Suppressor macrophage treated with lipopolysaccharide for 1 hour (primary cell): ENCODE measurements at regions not wholly inside any gene's neighbourhood (a gene's known extent, or its start where the extent isn't known, plus 50 kb on each side); places are given as distances from the start of the nearest gene placed in this dataset.

Experiments used
- DNase-seq, 3 donors: peaks; one replicate each; pipeline ENCODE4 v3.0.0-alpha.2; 2020 to 2022

DNA sequence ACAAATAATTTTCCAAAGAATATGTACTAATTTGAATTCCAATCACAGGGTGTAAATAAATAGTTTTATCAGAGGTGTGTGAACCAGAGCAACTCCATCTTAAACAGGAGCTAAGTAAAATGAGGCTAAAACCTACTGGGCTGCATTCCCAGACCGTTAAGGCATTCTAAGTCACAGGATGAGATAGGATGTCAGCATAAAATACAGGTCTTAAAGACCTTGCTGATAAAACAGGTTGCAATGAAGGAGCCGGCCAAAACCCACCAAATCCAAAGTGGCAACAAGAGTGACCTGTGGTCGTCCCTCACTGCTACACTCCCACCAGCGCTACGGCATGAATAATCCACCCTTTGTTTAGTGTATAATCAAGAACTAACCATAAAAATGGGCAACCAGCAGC lies 291.7 kb upstream of the SEMA3D start:
- DNase-seq, result no peak

DNA sequence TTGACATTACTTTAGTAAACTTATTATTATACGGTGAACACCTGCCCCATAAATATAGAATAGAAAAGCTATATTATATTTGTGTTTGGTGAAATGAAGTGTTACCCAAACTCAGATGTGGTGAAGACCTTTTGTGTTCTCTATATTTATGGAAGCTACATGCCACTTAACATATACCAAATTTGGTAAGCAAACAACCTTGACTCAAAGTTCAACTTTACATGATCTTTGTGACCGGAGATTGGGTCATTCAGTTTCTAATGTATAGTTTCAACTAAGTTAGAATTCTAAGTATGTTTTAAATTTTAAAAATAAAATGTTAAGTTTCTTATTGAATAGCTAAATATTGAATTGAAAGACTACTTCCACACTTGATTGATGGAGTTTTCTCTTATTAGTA lies 288.6 kb upstream of the SEMA3D start:
- DNase-seq, result no peak

DNA sequence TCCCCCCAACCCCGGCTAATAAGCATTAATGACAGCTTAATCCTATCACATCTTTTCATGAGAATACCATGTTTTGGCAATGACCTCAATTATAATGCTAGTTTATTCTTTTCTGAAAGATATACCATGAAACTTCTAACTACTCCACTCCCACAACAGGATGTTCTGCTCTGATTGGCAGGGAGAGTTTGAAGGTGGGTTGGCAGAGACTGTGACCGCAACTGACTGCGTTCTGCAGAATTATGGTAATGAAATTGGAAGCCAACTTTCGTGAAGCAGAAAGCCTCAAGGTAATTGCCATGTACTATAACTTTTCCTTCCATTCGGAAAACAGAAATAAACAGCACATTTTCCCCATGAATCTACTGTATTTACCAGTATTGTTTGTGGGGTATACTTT lies 288.2 kb upstream of the SEMA3D start:
- no peak for DNase-seq

DNA sequence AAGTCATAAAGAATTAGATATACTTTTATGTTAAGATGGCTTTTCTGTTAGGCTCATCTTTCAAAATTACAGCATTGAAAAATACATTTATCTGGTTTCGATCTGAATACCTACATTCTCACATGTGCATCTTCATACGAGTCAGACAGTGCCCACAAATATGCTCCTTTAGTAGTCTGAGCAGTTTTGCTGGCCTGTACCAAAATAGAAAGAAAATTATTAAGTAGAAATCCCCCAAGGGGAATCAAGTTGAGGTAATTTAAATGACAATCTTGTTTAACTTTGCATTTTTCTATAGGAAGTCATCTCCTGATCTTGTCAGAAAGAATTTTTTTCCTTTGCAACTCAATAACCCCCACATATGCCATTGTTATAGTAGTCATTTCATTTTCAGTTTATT lies 287.4 kb upstream of the SEMA3D start:
- DNase-seq, result peak in 1 of 3 donors; percentile 17

DNA sequence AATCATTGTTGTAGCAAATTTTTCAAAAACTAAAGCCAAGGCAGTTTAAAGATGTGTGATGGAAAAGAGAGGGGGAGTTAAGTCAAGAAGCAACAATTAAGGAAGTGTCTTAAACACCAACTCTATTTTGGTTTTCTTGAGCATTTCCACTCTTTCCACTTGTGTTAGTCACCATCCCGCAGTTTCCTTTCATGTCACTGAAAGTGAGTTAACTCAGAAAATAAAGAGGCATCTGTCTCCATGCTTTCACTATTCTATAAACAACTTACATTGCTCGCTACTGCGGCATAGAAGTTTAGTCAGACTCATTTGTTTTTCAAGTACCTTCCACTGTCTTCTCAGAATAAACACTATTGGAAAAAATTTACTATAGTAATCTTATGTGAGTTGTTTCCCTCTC lies 284.9 kb upstream of the SEMA3D start:
- peak; percentile 77 to 93 (median 92) for DNase-seq

DNA sequence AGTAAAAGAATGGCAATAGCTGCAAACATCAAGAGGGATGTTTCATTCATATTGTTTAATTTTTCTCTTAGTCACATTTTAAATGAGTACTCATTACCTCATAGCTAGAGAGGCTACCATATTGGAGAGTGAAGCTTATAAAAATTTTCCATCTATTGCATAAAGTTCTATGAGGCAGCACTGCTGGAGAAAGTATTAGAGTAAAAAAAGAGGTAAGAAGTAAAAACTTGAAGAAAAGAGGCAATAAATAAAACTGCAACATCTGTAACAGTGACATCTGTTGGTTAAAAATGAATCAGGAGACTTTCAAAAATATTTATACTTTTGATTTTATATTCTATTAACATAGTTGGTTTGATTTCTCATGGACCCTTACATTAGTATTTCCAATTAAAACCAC lies 284.5 kb upstream of the SEMA3D start:
- DNase-seq, result peak in 2 of 3 donors; percentile 57 to 62

DNA sequence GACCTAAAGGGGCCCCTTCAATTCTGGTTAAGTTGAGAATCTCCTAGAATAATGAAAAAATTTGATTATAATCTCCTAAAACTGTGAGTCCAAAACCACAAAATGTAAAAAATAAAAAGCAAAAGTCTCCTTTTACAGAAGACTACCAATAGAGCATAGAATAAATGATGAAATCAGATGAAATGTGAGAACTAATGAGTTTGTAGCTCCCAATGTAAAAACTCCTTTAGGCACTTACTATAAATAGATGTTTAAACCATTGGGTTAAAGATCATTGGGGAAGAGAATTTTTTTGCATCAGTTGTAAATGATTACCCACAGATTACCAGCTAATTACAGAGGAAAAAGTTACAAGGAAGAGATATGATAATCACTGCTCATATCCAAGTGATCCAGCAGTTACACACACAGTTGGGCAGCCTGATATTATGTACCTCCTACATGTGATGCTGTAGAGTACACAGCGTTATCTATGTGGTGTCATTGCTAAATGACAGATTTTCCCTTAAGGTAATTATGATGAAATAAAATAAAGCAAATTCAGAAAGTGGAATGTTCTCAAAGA lies 282.7 kb upstream of the SEMA3D start:
- DNase-seq, result peak in 1 of 3 donors; percentile 17

DNA sequence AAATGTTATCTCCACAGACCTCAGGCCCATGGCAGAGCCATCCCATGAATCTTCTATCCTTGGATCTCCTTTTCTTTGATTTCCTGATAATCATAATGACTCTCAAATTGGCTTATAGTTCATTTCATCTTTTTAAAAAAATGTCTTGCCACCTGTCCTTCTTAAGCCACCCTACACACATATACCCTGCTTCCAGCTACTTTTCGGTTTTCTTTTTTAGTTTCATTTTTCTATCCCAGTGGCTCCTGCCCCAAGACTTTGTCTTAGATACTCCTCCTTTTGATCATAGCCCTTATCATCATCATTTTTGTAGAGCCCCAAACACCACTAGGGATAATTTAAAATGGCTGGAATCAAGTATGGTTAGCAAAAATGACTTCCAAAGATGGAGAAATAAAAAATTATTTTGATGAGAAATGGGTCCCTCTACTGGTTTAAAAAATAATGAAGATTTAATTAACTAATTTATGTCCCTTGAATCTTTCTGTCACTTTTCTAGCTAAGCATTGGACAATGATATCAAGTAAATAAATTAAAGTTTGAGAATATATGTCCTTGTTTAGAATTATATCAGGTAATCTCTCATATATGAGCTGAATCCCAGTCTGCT lies 277.3 kb upstream of the SEMA3D start:
- DNase-seq, result peak in 2 of 3 donors; percentile 3 to 41

DNA sequence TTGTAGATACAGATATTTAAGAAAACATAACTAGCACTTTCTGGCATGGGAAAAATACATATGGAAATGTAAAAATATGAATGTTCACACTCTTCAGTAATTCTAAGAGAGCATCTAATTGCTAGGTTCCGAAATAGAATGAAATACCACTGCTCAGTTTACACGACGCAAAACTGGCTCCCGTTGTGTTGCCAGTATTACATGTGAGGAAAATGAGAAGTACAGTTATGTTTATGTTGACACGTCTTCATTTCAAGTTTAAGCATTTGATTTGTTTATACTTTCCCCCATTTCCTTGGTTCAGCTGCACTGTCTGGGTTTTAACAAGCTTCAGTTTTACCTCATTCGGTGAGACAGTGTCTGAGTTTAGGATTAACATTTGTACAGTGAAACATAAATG lies 275.8 kb upstream of the SEMA3D start:
- DNase-seq, result no peak

DNA sequence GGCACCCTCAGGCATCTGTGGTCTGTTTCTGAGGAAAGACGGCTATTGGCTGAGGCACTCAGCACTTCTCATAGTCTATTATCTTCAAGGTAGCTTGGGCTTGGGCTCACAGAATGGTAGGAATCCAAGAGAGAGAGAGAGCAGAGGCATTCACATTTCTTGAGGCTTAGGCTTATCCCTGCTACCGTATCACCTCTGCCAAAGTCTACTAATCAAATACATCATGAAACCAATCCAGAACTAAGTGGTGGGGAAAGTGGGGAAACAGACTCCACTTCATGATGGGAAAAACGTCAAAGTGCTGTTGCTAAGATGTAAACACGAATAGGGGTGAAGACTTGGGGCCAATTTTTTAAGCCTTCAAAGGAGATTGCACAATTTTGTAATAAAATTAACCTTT lies 271.1 kb upstream of the SEMA3D start:
- DNase-seq, result no peak

DNA sequence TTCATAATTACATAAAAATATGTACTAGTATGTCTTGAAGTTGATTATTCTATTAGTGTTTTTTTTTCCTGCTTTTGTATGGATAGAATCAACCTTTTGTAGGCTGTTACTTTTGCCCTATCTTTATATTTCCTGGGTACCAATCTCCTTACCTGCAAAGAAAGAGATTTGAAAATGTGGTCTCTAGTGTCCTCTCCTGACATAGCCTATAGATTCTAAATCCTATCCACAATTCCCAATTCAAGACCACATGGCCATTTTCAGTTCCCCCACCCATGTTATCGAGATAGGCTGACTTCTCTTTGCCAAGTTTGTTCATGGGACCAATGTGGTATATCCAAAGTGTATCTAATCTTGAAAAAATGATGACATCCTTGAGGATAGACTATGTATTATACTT lies 269.4 kb upstream of the SEMA3D start:
- no peak for DNase-seq

DNA sequence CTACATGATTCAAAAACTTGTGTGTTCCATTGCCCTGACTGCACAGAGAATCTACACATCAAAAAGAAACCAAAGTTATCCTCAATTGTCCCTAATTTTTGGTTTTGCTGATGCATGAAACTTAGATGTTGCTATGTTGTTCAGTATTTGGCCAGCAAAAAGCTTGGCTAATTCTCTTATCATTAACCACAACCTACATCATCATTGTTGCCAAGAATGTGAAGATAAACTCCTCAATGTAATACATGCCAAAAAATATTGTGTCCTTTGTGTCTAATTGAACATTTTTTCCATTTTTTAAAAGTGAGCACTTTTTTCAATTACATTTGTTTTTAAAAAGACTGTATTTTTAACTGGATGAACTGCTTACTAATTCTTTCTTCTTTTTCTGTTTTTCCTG lies 268.0 kb upstream of the SEMA3D start:
- DNase-seq, result no peak

DNA sequence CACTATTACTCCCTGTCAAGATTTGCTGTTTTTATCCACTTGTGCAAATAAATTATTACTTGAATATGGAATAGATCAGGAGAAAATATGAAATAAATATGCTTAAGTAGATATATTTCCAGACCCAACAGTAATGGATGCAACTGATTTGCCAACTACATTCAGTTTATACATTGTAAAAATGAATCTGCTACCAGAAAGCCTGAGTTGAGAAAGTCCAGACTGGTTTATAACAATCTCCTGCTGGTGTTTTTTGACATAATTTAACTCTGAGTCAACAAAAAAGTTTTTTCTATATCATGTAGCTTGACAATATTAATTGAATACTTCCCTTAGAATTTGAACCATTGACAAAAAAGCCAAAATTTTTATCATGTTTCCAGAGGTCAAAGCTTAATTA lies 265.8 kb upstream of the SEMA3D start:
- DNase-seq, result no peak

DNA sequence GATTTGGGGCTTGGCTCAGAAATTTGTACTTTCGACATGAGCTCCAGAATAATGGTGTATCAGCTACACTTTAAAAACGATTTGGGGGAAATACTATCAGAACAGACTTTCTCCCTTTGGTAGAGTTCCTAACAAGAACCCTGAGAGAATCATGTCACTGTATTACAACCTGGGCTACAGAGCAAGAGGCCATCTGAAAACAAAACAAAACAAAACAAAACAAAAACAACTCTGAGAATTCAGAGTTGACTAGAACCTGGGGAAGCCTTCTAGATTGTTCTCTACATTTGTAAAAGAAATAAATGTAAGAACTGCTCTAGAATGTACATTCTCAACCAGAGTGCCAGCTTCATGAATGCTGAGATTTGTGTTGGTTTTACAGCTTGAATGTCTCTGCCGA lies 262.6 kb upstream of the SEMA3D start:
- no peak for DNase-seq

DNA sequence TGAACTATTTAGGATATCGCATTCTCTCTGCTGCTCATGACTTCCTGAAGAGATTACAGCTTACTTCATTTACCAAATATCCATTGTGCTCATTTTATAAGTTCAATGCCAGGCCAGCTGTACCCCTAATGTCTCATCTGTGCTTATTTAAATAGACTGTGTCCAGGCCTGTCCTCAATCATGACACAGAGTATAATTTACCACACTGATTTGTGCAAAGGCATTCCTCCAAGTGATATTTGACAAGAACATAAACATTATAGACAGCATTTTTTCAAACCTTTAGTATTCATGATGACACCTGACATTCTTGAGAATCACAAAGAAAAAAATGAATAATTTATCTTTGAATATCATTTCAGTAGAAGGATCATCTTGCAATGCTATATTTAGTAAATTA lies 260.1 kb upstream of the SEMA3D start:
- DNase-seq, result no peak

DNA sequence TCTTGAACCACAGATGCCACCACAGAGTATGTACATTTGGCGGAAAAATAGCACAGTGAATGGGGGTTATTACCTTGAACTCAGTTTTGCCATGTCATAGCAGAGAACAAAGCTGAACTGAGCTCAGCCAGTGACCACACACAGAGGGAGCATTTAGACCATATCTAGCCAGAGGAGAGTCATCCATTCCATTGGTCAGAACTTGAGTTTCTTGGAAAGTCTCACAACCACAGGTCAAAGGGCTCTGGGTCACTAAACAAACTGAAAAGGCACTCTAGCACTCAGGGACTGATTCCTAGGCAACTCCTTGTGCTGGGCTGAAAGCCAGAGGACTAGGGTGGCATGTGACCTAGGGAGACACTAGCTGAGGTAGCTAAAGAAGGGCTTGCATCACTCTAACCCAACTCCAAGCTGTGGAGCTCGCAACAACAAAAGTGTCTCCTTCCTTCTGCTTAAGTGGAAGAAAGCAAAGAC lies 239.7 kb upstream of the SEMA3D start:
- DNase-seq, result no peak

DNA sequence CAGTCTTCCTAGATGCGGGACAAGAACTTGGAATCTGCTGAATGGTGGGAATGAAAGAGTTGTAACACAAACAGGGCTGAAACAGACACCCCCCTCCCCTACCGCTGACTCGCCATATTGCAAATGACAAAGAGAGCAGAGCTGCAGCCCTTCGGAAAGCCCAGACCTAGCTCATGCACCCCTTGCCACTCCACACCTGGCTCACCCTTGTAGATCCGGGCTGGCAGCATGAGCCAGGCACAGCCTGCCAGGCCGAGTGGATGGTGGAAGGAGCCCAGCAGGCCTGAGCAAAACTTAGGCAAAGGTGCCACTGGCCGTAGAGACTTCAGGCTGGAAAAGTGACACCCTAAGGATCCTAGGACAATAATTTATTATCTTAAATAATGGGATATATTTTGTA lies 237.4 kb upstream of the SEMA3D start:
- DNase-seq, result no peak

DNA sequence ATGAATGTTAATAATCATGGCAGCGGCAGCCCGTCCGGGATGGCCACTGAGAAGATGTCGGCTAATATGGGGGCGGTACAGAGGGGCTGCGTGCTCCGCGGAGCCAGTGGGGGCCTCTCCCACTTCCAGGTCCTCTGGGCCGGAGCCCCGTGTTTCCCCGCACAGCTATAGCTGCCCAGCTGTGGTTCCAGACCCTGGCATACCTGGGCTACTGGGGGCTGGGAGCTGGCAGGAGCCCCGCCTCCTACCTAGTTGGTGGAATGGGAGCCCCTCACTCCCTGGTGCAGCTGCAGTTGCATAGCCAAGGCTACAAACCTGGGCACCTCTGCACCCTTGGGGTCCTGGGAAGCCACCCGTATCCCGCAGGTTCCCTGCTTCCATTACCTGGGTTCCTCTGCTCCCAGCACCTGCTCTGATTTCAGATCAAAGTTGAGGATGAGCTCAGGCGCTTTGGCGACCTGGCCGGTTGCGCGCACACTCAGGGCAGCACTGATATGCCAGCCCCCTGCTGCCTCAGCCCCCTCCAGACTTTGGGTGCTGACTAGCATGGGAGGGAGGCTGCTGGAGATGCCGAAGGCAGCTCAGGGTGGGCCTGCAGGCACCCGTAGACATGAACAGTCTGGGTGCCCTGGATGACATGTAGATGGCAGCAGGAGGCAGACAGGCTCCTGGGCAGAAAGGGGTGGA lies 236.5 kb upstream of the SEMA3D start:
- no peak for DNase-seq

DNA sequence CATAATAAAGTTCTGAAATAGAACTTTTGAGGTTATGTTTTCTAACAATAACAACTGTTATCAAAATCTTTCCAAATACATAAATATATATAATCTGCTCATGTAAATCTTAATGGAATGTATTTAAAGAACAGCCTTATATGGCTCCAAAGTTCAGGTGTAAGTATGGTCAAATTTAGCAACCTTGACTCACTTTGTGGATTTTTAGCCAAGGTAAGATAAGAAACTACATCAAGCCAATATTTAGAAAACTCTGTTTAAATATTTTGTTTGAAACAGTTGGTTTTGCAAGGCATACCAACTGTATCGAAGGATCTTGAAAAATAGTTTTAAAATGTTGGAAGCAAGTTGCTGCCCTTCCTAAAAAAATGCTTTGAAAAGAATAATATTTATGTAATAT lies 228.9 kb upstream of the SEMA3D start:
- DNase-seq, result no peak

DNA sequence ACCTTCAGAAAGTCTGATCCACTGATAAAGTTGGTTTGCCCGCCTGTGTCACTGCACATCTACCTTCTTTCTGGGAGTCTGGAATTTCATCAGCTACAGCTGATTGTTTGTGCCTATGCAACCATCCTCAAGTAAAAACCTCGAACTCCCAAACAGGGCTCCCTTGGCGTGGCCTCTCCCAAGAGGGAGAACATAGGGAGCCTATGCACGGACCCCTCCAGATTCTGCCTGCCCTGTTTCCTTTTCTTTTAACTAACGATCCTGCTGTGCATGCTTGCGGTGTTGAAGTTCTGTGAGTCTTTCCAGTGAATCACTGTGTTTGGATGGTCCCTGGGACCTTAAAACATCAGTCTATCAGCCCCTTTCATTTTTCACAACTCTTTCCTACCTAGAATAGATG lies 226.9 kb upstream of the SEMA3D start:
- DNase-seq, result no peak

DNA sequence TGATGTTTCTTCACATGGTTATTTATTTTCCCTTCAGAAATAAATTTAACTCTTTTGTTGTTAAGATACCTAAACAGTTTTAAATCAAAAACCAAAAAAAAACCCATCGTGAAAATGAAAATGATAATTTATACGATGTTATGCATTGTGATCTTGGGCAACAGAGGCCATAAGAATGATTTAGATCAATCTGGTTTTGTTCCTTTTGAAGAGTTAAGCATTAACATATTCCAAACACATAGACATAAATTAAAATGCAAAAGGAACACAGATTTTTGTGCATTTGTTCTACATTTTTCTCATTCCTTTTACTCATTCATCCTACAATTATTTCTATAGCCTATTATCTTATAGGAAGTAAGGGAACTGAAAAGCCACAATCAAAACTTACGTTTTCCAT lies 226.1 kb upstream of the SEMA3D start:
- no peak for DNase-seq

DNA sequence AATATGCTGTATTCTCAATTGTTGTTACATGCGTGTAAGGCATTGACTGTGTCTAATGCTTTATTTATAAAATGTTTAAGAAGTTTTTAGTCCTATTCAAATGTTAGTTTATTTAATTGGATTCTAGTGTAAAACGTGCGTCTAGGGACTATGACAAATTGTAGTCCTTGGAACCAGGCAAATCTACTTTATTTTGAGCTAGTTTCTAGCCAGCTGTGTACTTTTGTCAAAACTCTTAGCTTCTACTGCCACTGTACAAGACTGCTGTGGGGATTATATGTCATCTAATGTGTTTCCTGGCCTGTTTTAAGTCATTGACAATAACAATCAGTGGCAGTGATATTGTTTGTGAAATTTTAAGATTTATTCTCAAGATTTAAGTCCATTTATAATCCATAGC lies 220.5 kb upstream of the SEMA3D start:
- no peak for DNase-seq

DNA sequence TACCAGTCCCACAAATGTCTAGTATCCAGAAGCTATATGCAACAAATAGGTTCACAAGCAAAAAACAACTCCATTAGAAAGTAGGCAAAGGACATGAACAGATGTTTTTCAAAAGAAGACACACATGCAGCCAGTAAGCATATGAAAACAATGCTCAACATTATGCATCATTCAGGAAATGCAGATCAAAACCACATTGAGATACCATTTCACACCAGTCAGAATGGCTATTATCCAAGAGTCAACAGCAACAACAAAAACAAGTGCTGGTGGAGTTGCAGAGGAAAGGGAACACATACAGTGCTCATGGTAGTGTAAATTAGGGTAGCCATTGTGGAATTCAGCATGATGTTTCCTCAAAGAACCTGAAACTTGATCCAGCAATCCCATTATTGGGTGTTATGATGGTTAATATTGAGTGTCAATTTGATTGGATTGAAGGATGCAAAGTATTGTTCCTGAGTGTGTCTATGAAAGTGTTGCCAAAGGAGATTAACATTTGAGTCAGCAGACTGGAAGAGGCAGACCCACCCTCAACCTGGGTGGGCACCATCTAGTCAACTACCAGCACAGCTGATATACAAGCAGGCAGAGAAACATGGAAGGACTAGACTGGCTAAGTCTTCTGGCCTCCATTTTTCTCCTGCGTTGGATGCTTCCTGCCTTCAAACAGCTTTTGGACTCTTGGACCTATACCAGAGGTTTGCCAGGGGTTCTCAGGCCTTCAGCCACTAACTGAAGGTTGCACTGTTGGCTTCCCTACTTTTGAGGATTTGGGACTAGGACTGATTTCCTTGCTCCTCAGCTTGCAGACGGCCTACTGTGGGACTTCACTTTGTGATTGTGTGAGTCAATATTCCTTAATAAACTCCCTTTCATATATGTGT lies 218.4 kb upstream of the SEMA3D start:
- no peak for DNase-seq

DNA sequence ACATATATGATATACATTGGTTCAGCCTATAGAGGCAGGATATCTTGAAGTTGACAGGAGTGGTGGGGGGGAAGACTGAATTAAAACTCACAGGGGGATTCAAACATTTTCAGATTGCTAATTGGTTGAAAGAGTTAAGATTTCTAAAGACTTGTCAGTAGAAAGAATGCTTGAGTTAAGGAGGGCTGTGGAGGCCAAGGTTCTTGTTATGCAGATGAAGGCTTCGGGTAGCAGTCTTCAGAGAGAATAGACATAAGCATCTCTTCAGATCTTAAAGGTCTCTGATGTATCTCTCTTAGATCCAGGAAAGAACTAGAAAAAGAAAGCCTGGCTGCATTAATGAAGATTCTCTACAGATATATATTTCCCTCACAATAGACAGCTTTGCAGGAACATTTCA lies 209.8 kb upstream of the SEMA3D start:
- no peak for DNase-seq
